ENCODE measurements at regions not wholly inside any gene's neighbourhood (a gene's known extent, or its start where the extent isn't known, plus 50 kb on each side); places are given as distances from the start of the nearest gene placed in this dataset.

DNA sequence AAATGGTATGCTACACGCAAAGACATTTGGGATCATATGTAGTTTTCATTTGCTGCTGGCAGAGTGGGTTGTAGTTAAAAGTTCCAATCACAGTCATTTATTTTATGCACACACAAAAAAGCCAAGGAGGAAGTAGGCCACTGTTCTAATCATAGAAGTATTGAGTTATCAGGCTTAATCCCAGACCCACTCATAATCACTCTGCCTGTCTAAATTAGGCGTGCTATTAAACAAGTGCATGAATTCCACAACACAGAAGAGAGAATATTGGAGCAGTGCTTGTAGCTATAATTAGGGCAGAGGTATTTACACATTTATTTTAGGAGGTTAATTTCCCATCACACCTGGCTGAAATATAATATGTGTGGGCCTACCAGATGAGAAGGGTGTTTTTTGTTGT, 65.7 kb upstream of the FIGN start:
- no peak for DNase-seq (ENCODE audit: low spot score)
- TF ChIP-seq, protein P1, sequence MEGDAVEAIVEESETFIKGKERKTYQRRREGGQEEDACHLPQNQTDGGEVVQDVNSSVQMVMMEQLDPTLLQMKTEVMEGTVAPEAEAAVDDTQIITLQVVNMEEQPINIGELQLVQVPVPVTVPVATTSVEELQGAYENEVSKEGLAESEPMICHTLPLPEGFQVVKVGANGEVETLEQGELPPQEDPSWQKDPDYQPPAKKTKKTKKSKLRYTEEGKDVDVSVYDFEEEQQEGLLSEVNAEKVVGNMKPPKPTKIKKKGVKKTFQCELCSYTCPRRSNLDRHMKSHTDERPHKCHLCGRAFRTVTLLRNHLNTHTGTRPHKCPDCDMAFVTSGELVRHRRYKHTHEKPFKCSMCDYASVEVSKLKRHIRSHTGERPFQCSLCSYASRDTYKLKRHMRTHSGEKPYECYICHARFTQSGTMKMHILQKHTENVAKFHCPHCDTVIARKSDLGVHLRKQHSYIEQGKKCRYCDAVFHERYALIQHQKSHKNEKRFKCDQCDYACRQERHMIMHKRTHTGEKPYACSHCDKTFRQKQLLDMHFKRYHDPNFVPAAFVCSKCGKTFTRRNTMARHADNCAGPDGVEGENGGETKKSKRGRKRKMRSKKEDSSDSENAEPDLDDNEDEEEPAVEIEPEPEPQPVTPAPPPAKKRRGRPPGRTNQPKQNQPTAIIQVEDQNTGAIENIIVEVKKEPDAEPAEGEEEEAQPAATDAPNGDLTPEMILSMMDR (IDR thresholded peaks at IDR 0.05): no peak
- no peak overlapping the region for H3K4me3 ChIP-seq
- H3K27ac ChIP-seq: no peak overlapping the region

DNA sequence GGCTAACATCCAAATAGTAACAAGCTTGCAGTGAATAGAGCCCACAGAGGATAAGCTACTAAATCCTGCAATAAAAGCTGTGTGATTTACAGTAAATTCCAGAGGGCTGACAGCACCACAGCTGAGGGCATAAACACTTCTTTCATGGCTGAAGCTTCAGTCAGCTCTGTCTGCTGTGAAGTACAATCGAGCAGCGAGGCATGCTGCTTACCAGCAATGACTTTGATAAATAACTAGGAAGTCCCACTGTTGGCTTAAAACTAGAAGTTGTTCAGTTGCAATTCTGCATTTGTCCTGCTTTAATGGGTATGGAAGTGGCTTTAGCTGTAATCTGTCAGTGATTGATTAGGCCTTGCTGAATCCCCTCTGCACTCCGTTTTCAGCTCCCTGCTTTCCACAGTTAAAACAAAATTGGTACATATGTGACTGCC, 65.2 kb upstream of the FIGN start:
- Histone ChIP-seq H3K27ac (no peak overlapping the region), H3K4me3 (no peak overlapping the region)
- DNase-seq (ENCODE audit: low spot score): no peak
- TF ChIP-seq, protein P1 (IDR thresholded peaks at IDR 0.05): no peak

- no peak for DNase-seq (ENCODE audit: low spot score)
- Histone ChIP-seq H3K4me3 (no peak overlapping the region), H3K27ac (no peak overlapping the region)
- TF ChIP-seq, protein P1 (IDR thresholded peaks at IDR 0.05): no peak
These were observed 64.0 kb upstream of the FIGN start for GRCh38 chr2:163799807-163800206.

GRCh38 chr2:163794635-163795034, 58.8 kb upstream of the FIGN start:
- no peak for DNase-seq (ENCODE audit: low spot score)
- H3K27ac ChIP-seq: no peak overlapping the region
- TF ChIP-seq, protein P1 (IDR thresholded peaks at IDR 0.05): no peak

More at GRCh38 chr2:163794635-163795034, 58.8 kb upstream of the FIGN start:
- no peak overlapping the region for H3K4me3 ChIP-seq

Measured in coronary artery (tissue), 2 donors.